Gastroesophageal sphincter (tissue), 4 donors: ENCODE measurements at regions not wholly inside any gene's neighbourhood (a gene's known extent, or its start where the extent isn't known, plus 50 kb on each side); places are given as distances from the start of the nearest gene placed in this dataset.

Source experiments
- ATAC-seq: fragments of 150-250 bp; one replicate; pipeline ENCODE4 v1.9.1; 2016; ENCODE audit warnings: mild to moderate bottlenecking, moderate library complexity
- H3K27ac ChIP-seq, 4 donors: fragments of 200-600 bp; sonication (generic) in 3 of 4; 1 replicate in 3 of 4; 2 replicates in 1 of 4; pipeline ENCODE4 v1.5.1; 2016 to 2019
- H3K27me3 ChIP-seq: fragments of 200-600 bp; sonication (generic); one replicate; pipeline ENCODE4 v1.5.1; 2019
- H3K36me3 ChIP-seq, 2 donors: fragments of 200-600 bp; sonication (generic); one replicate each; pipeline ENCODE4 v1.5.1; 2019; ENCODE audit warnings: control low read depth in 1 of 2
- H3K4me1 ChIP-seq, 3 donors: fragments of 200-600 bp; sonication (generic); 1 replicate in 2 of 3; 2 replicates in 1 of 3; pipeline ENCODE4 v1.5.1; 2016 to 2019; ENCODE audit warnings: control low read depth in 2 of 3
- H3K4me3 ChIP-seq, 2 donors: fragments of 200-600 bp; sonication (generic); one replicate each; pipeline ENCODE4 v1.5.1; 2019; ENCODE audit warnings: mild to moderate bottlenecking in 1 of 2, moderate library complexity in 1 of 2
- H3K9me3 ChIP-seq, 3 donors: fragments of 200-600 bp; sonication (generic); one replicate each; pipeline ENCODE4 v1.5.1; 2017 to 2019; ENCODE audit warnings: control low read depth in 2 of 3
- CTCF ChIP-seq, 4 experiments: fragments of 200-600 bp in 2 of 4; fragments of 450-650 bp in 2 of 4; sonication (generic) in 1 of 4; IDR thresholded peaks; one replicate each; pipeline ENCODE4 v1.5.1; 2017 to 2019; ENCODE audit warnings: antibody characterized with exemption in 4 of 4, mild to moderate bottlenecking in 2 of 4, moderate library complexity in 2 of 4
- EP300 ChIP-seq: sonication (generic); formaldehyde crosslinking; IDR thresholded peaks from one replicate; pipeline ENCODE4 v1.6.1; 2017; ENCODE audit warnings: antibody characterized with exemption, mild to moderate bottlenecking
- POLR2A ChIP-seq, 2 donors: fragments of 450-650 bp; IDR thresholded peaks; one replicate each; pipeline ENCODE4 v1.6.1; 2017; ENCODE audit warnings: antibody characterized with exemption in 2 of 2, mild to moderate bottlenecking in 2 of 2, moderate library complexity in 1 of 2
- POLR2AphosphoS5 ChIP-seq: sonication (generic); formaldehyde crosslinking; IDR thresholded peaks from one replicate; pipeline ENCODE4 v1.6.1; 2017; ENCODE audit warnings: antibody characterized with exemption
- WGBS, 2 donors: methylation state at CpG; one replicate each; pipeline ENCODE4 v1.1.5; 2018; ENCODE audit warnings: low coverage in 1 of 2; 5-methylcytosine and 5-hydroxymethylcytosine counted together

- ATAC-seq, result peak; percentile 60
- Histone ChIP-seq H3K4me1 (peaks cover 4 to 49% (median 14%) of the 10 kb centered on the region in 3 donors), H3K27me3 (no peaks in the 10 kb centered on the region), H3K9me3 (no peaks in the 10 kb centered on the region), H3K4me3 (peak overlapping the region in 1 of 2 donors; percentile 11), H3K27ac (peak overlapping the region; percentile 60 to 82 (median 78)), H3K36me3 (no peaks in the 10 kb centered on the region)
- WGBS, 2 donors, result 25 to 45% methylated on average over 2 to 3 of the region's 5 CpGs
- peak; percentile 72 for TF ChIP-seq POLR2AphosphoS5
- no peak for TF ChIP-seq CTCF (IDR thresholded peaks at IDR 0.05)
- TF ChIP-seq POLR2A (IDR thresholded peaks at IDR 0.05), result no peak
Observed at GRCh38 chr9:107733523-107733894, 243.9 kb upstream of the KLF4 start.

- H3K4me3 ChIP-seq, result peak overlapping the region in 1 of 2 donors; percentile 11
- peak overlapping the region; percentile 60 to 82 (median 78) for H3K27ac ChIP-seq
- TF ChIP-seq POLR2AphosphoS5, result peak; percentile 74
- TF ChIP-seq CTCF (IDR thresholded peaks at IDR 0.05), result no peak
- H3K27me3 ChIP-seq, result no peaks in the 10 kb centered on the region
- no peaks in the 10 kb centered on the region for H3K36me3 ChIP-seq
- peaks cover 4 to 43% (median 13%) of the 10 kb centered on the region in 3 donors for H3K4me1 ChIP-seq
- 15% methylated on average over 8 of the region's 8 CpGs for WGBS, 2 donors
- ATAC-seq, result peak; percentile 87
- H3K9me3 ChIP-seq, result no peaks in the 10 kb centered on the region
Observed at GRCh38 chr9:107732781-107733522, 243.4 kb upstream of the KLF4 start.

GRCh38 chr9:107731115-107731762, 241.7 kb upstream of the KLF4 start:
- H3K9me3 ChIP-seq, result no peaks in the 10 kb centered on the region
- 91 to 97% methylated on average over 6 of the region's 6 CpGs for WGBS, 2 donors
- H3K36me3 ChIP-seq, result no peaks in the 10 kb centered on the region
- H3K4me1 ChIP-seq, result peaks cover 4 to 36% (median 13%) of the 10 kb centered on the region in 3 donors
- H3K27ac ChIP-seq, result no peak overlapping the region
- H3K4me3 ChIP-seq, result no peak overlapping the region
- no peak for TF ChIP-seq CTCF (IDR thresholded peaks at IDR 0.05)
- no peak for TF ChIP-seq POLR2A (IDR thresholded peaks at IDR 0.05)
- no peak for TF ChIP-seq POLR2AphosphoS5
- TF ChIP-seq EP300, result no peak
- ATAC-seq, result no peak
- H3K27me3 ChIP-seq, result no peaks in the 10 kb centered on the region

GRCh38 chr9:107730666-107731065, 241.1 kb upstream of the KLF4 start:
- Histone ChIP-seq H3K27me3 (no peaks in the 10 kb centered on the region), H3K27ac (no peak overlapping the region), H3K36me3 (no peaks in the 10 kb centered on the region), H3K9me3 (no peaks in the 10 kb centered on the region), H3K4me1 (peaks cover 4 to 36% (median 13%) of the 10 kb centered on the region in 3 donors), H3K4me3 (no peak overlapping the region)
- ATAC-seq, result no peak
- TF ChIP-seq CTCF (IDR thresholded peaks at IDR 0.05), result no peak
- no peak for TF ChIP-seq EP300
- no peak for TF ChIP-seq POLR2A (IDR thresholded peaks at IDR 0.05)
- no peak for TF ChIP-seq POLR2AphosphoS5
- WGBS, 2 donors, result 100% methylated on average over 1 of the region's 1 CpG; no CpG with 5 or more reads in 1 of the 2 donors
